Ishikawa (cell line): ENCODE measurements at regions not wholly inside any gene's neighbourhood (a gene's known extent, or its start where the extent isn't known, plus 50 kb on each side); places are given as distances from the start of the nearest gene placed in this dataset.

Experiments used
- CEBPB ChIP-seq: IDR thresholded peaks from 2 replicates; pipeline ENCODE4 v1.6.1; 2012
- CREB1 ChIP-seq: IDR thresholded peaks from 2 replicates; pipeline ENCODE4 v1.6.1; 2012; ENCODE audit warnings: low read depth
- EGR1 ChIP-seq: IDR thresholded peaks from 2 replicates; pipeline ENCODE4 v1.6.1; 2012
- EP300 ChIP-seq: IDR thresholded peaks from 2 replicates; pipeline ENCODE4 v1.6.1; 2012; ENCODE audit warnings: borderline replicate concordance
- FOXM1 ChIP-seq: IDR thresholded peaks from 2 replicates; pipeline ENCODE4 v1.6.1; 2012; ENCODE audit warnings: low read depth, borderline replicate concordance
- NFIC ChIP-seq: IDR thresholded peaks from 2 replicates; pipeline ENCODE4 v1.6.1; 2012
- RAD21 ChIP-seq: IDR thresholded peaks from 2 replicates; pipeline ENCODE4 v1.6.1; 2012; ENCODE audit warnings: low read depth
- TAF1 ChIP-seq: IDR thresholded peaks from 2 replicates; pipeline ENCODE4 v1.6.1; 2012; ENCODE audit warnings: low read depth, mild to moderate bottlenecking
- TCF12 ChIP-seq: IDR thresholded peaks from 2 replicates; pipeline ENCODE4 v1.6.1; 2012; ENCODE audit warnings: low read depth
- TEAD4 ChIP-seq: IDR thresholded peaks from 2 replicates; pipeline ENCODE4 v1.6.1; 2012
- YY1 ChIP-seq: IDR thresholded peaks from 2 replicates; pipeline ENCODE4 v1.6.1; 2012; ENCODE audit warnings: low read depth
- ZBTB7A ChIP-seq: IDR thresholded peaks from 2 replicates; pipeline ENCODE4 v1.6.1; 2012; ENCODE audit warnings: low read depth
- TF ChIP-seq, protein P1 (sequence below): IDR thresholded peaks from 2 replicates; pipeline ENCODE4 v1.6.1; 2012; ENCODE audit warnings: low read depth, mild to moderate bottlenecking
- TF ChIP-seq, protein P2 (sequence below): IDR thresholded peaks from 2 replicates; pipeline ENCODE4 v1.6.1; 2012
- TF ChIP-seq, protein P3 (sequence below): IDR thresholded peaks from 2 replicates; pipeline ENCODE4 v1.6.1; 2012

DNA sequence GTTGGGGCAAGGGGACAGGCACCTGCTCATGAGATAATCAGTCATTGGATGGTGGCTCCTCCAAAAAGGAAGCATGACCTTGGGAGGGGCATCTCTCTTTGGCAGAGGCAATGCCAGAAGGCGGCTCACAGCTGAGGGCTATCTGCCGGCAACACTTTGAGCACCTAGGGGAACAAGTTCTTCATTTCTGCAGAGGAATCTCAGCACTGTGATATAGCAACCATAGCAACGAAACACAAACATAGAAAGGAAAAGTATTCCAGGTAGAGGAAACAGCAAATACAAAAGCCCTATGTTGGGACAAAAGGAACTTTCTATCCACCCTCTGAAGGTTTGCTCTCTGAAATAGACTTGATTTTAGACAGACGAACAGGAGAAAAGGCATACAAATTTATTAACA lies 89.1 kb upstream of the NEDD4L start:
- TF ChIP-seq FOXM1 (no peak), EGR1 (no peak), CREB1 (no peak), YY1 (no peak), CEBPB (no peak), ZBTB7A (no peak), TEAD4 (no peak), NFIC (no peak)
- TF ChIP-seq, protein P1, sequence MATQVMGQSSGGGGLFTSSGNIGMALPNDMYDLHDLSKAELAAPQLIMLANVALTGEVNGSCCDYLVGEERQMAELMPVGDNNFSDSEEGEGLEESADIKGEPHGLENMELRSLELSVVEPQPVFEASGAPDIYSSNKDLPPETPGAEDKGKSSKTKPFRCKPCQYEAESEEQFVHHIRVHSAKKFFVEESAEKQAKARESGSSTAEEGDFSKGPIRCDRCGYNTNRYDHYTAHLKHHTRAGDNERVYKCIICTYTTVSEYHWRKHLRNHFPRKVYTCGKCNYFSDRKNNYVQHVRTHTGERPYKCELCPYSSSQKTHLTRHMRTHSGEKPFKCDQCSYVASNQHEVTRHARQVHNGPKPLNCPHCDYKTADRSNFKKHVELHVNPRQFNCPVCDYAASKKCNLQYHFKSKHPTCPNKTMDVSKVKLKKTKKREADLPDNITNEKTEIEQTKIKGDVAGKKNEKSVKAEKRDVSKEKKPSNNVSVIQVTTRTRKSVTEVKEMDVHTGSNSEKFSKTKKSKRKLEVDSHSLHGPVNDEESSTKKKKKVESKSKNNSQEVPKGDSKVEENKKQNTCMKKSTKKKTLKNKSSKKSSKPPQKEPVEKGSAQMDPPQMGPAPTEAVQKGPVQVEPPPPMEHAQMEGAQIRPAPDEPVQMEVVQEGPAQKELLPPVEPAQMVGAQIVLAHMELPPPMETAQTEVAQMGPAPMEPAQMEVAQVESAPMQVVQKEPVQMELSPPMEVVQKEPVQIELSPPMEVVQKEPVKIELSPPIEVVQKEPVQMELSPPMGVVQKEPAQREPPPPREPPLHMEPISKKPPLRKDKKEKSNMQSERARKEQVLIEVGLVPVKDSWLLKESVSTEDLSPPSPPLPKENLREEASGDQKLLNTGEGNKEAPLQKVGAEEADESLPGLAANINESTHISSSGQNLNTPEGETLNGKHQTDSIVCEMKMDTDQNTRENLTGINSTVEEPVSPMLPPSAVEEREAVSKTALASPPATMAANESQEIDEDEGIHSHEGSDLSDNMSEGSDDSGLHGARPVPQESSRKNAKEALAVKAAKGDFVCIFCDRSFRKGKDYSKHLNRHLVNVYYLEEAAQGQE: no peak
- TF ChIP-seq, protein P2, sequence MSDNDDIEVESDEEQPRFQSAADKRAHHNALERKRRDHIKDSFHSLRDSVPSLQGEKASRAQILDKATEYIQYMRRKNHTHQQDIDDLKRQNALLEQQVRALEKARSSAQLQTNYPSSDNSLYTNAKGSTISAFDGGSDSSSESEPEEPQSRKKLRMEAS: no peak
- TF ChIP-seq, protein P3, sequence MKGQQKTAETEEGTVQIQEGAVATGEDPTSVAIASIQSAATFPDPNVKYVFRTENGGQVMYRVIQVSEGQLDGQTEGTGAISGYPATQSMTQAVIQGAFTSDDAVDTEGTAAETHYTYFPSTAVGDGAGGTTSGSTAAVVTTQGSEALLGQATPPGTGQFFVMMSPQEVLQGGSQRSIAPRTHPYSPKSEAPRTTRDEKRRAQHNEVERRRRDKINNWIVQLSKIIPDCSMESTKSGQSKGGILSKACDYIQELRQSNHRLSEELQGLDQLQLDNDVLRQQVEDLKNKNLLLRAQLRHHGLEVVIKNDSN: no peak

DNA sequence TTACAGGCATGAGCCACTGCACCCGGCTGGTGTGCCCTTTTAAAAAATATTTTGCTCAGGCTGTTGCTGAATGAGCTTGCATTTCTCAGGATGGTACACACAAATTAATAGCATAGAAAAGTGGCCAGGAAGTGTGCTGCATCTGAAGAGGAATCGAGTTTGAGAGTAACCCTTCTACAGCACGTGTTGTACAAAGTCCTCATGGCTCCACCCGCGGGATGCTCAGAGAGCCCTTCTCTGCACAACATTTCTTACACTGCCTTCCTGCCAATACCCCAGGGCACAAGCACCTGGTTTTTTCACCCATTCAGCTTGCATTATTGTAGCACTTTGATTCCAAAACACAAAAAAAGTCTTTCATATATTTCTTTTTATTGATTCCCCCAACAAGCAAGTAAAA lies 90.1 kb upstream of the NEDD4L start:
- no peak for TF ChIP-seq CREB1
- TF ChIP-seq TEAD4: no peak
- no peak for TF ChIP-seq RAD21
- TF ChIP-seq, protein P3: no peak

DNA sequence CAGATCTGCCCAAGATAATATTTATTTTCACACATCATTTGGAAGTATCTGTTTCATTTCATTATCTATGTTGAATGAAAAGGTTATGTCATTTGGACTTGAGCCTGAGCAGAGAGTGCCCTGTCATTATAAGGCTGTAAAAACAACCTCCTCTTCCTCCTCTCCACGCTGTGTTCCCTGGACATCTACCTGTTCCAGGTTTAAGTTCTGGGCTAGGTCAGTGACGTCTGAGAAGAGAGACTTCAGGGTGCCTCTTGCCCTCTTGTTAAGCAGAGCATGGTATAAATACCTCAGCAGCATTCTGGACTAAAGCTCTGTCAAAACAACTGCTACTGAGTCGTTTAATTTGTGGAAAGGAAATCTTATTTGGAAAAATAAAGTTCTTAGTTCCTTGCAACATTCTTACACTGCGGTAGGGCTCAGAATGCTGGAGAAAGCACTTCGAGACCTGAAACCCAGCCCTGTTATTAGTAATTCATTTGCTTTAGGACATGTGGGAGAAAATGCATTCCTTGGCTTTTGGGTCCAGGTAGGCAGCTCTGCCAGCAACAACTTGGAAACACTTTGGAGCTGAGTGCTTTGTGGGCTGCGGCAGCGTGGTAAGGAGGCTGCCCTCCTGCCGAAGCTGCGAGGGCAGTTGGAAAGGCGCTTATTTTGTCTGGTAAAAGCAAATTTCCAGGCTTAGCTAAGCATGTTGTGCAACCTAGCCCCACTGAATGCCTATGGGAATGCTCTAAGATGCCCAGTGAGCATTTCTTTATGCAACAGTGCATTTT lies 91.8 kb upstream of the NEDD4L start:
- TF ChIP-seq YY1: no peak
- TF ChIP-seq FOXM1: no peak
- TF ChIP-seq, protein P2: no peak
- TF ChIP-seq, protein P1: no peak
- no peak for TF ChIP-seq CEBPB
- TF ChIP-seq TCF12: no peak
- TF ChIP-seq, protein P3: no peak
- no peak for TF ChIP-seq NFIC
- TF ChIP-seq EP300: no peak
- TF ChIP-seq CREB1: no peak
- TF ChIP-seq EGR1: no peak
- TF ChIP-seq ZBTB7A: no peak
- TF ChIP-seq TEAD4: no peak
- no peak for TF ChIP-seq TAF1

DNA sequence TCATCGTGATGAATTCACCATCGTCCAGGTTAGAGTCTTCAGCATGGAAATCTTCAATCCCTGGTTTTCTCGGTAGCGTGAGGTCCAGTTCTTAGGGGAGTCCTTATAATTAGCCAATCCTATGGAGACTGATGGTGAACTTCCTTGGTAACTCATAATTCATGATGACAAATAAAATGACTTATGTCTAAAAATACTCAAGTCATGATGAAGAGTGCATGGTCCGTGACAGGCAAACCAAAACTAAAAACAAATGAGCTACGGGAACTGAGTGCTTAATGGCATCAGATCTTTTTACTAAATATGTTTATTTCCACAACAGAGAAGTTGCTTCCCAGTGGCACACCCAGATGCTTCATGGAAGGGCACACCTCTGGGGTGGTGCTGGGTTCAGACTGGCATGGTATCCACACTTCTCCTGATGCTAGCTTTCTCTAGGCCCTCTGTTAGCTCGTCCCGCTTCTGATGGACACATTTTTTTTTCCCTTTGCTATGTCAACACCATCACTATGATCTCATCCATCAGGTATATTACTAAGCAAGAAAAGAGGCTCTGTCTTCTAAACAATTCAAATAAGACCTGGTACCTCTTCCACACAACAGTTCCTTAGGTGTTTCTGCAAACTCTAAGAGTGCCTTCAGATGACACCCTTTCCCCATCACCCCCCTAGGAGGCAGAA lies 92.8 kb upstream of the NEDD4L start:
- TF ChIP-seq EP300: no peak
- no peak for TF ChIP-seq TCF12
- TF ChIP-seq CREB1: no peak
- TF ChIP-seq, protein P3: no peak
- no peak for TF ChIP-seq TEAD4
- no peak for TF ChIP-seq CEBPB
- no peak for TF ChIP-seq RAD21
- no peak for TF ChIP-seq EGR1
- no peak for TF ChIP-seq NFIC
- TF ChIP-seq, protein P2: no peak

DNA sequence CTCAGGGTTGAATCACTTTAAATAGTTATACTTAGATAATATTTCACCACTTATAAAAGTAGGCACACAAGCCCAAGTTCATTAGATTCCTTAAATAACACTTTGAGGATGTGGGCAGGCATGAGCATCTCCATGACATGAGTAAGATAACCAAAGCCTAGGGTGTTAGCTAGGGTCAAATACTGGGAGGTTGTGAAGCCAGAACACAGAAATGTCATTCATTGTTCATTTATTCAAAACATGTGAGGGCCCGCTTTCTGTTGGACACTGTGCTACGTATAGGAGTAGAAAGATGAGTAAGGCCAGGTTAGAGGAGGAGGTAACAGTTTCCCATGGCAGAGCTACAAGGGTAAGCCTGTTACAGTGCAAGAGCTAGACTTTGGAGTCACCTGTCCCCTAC lies 93.5 kb upstream of the NEDD4L start:
- TF ChIP-seq CEBPB (no peak), TEAD4 (no peak), CREB1 (no peak)
